ENCODE measurements at regions not wholly inside any gene's neighbourhood (a gene's known extent, or its start where the extent isn't known, plus 50 kb on each side); places are given as distances from the start of the nearest gene placed in this dataset.

- Histone ChIP-seq H3K4me3 (ENCODE audit: insufficient read depth, low read depth, low read length) (no peak overlapping the region), H3K4me1 (ENCODE audit: control insufficient read depth, insufficient read depth, low read length) (no peaks in the 10 kb centered on the region), H2AFZ (replicated peaks; ENCODE audit: low read length, poor library complexity) (no peak overlapping the region), H2AK5ac (ENCODE audit: low read depth, low read length) (no peak overlapping the region), H4K8ac (ENCODE audit: low read depth in 2 of 2, low read length in 2 of 2) (no peak overlapping the region), H2BK20ac (ENCODE audit: low read depth, low read length) (no peak overlapping the region), H3K14ac (replicated peaks; ENCODE audit: low read depth, low read length) (no peak overlapping the region), H3K56ac (ENCODE audit: extremely low read depth, insufficient read depth, low read length) (no peak overlapping the region), H3K36me3 (ENCODE audit: control insufficient read depth, insufficient read depth, low read length) (no peaks in the 10 kb centered on the region), H2BK15ac (ENCODE audit: low read depth, low read length) (no peak overlapping the region), H3K27me3 (ENCODE audit: control insufficient read depth, insufficient read depth, low read length) (no peaks in the 10 kb centered on the region), H3K9ac (ENCODE audit: low read depth, low read length) (no peak overlapping the region), H3K27ac (ENCODE audit: insufficient read depth, low read length) (no peak overlapping the region), H3K9me3 (ENCODE audit: control insufficient read depth, insufficient read depth, low read length) (peaks cover 9% of the 10 kb centered on the region), H3K79me1 (ENCODE audit: low read depth in 1 of 2, low read length in 2 of 2) (no peaks in the 10 kb centered on the region), H2AK9ac (replicated peaks; ENCODE audit: low read depth, low read length, poor library complexity) (no peak overlapping the region), H4K5ac (ENCODE audit: low read depth, low read length) (no peak overlapping the region), H3K18ac (ENCODE audit: low read depth, low read length) (no peak overlapping the region), H3K4ac (ENCODE audit: low read depth, low read length) (no peak overlapping the region), H4K91ac (ENCODE audit: insufficient read depth, low read depth, low read length) (no peak overlapping the region), H3K9me1 (ENCODE audit: insufficient read depth, low read length) (no peaks in the 10 kb centered on the region), H2BK120ac (ENCODE audit: low read depth, low read length) (no peak overlapping the region), H2BK5ac (ENCODE audit: low read depth, low read length, poor library complexity, severe bottlenecking) (no peak overlapping the region), H3K23ac (ENCODE audit: low read depth, low read length) (no peak overlapping the region), H3K4me2 (ENCODE audit: low read depth, low read length) (no peak overlapping the region), H4K20me1 (ENCODE audit: insufficient read depth, low read length) (no peaks in the 10 kb centered on the region)
- no peak for DNase-seq
- TF ChIP-seq MAZ (IDR thresholded peaks at IDR 0.05; ENCODE audit: borderline replicate concordance, low read depth, low read length) (no peak), BHLHE40 (IDR thresholded peaks at IDR 0.05; ENCODE audit: low read depth, low read length) (no peak), CHD1 (IDR thresholded peaks at IDR 0.05; ENCODE audit: low read depth, low read length) (no peak), FOS (IDR thresholded peaks at IDR 0.05; ENCODE audit: low read depth, low read length) (no peak), SMC3 (IDR thresholded peaks at IDR 0.05; ENCODE audit: low read depth, low read length) (no peak), RFX5 (IDR thresholded peaks at IDR 0.05; ENCODE audit: low read depth, low read length) (no peak), POLR2A (IDR thresholded peaks at IDR 0.05; ENCODE audit: low read depth, low read length) (no peak), ELK1 (IDR thresholded peaks at IDR 0.05; ENCODE audit: borderline replicate concordance, low read depth, low read length) (no peak), MAFK (IDR thresholded peaks at IDR 0.05; ENCODE audit: low read depth, low read length) (no peak)
- in situ Hi-C loops (cut with MboI; ENCODE audit: low sequenced_read_pairs) (no loop called here), intact Hi-C loops (cut with micrococcal nuclease) (no loop called here), dilution Hi-C loops (cut with HindIII; ENCODE audit: low sequenced_read_pairs, unreplicated experiment) (no loop called here)
- BruUV-seq (replicated peaks) = no TSS peak
- WGBS, 2 experiments (ENCODE audit: extremely low coverage in 2 of 2, insufficient read length in 1 of 2) = no CpG with 5 or more reads among the region's 1 CpG
- POLR2A ChIA-PET (ENCODE audit: unreplicated experiment) = no interaction called here
- CTCF ChIA-PET = interaction anchor here (0.6 kb wide), 1 partner anchor 85 kb away, joined by 3 read pairs; no protein-coding TSS in a partner anchor
- ATAC-seq (ENCODE audit: low read depth) = no peak
Observed at GRCh38 chr5:174877987-174878386, 153.6 kb downstream of the MSX2 start.
